ENCODE measurements at regions not wholly inside any gene's neighbourhood (a gene's known extent, or its start where the extent isn't known, plus 50 kb on each side); places are given as distances from the start of the nearest gene placed in this dataset.

DNA sequence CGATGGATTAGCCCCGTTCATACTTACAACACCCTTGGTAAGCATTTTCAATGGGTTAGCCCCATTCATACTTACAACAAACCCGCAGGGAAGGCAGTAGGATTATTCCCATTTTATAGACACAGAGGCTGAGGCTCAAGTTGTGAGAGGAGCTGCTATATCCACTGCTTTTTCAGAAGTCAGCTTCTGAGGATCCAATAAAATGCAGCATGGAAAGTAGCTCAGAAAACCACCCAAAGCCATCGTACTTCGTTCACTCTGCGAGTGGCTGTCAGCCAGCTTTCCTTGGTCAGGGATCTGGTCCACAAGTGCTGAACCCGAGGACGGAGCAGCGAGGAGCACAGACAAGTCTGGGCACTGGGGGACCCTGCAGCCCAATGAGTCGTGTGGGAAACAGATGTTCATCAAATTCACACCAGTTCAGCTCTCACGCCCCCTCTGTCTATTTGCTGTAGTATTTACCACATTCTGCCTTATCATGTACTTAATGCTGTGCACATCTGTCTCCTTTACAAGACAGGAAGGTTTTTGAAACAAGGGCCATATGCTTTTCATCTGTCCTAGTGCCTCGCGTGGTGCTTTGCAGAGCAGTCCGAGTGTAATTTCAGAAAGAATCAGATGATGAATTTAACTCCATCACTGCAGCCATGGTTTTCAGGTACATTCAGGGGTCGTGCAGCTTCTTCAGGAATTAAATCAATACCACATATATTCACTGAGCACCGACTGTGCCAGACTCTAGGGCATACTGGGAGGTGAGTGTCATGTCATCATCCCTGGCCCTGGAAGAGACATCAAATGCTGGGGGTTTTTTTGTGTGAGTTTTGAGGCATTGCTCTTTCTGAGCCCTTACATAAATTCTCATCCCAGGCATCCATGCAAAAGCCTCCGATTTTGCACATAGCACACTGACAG lies 256.9 kb downstream of the CDH26 start:
- H3K27me3 ChIP-seq (ENCODE audit: control insufficient read depth in 5 of 5, insufficient read depth in 4 of 5, low read length in 5 of 5) = peaks cover 0 to 15% (median 10%) of the 10 kb centered on the region in 5 donors
- H3K27ac ChIP-seq (ENCODE audit: low read depth, low read length) = no peak overlapping the region
- H3K9me3 ChIP-seq (ENCODE audit: control insufficient read depth in 5 of 5, low read length in 5 of 5) = no peaks in the 10 kb centered on the region
- H3K36me3 ChIP-seq (ENCODE audit: control insufficient read depth in 5 of 5, insufficient read depth in 5 of 5, low read length in 5 of 5) = no peaks in the 10 kb centered on the region
- H3K4me1 ChIP-seq (ENCODE audit: control insufficient read depth in 5 of 5, insufficient read depth in 5 of 5, low read length in 5 of 5) = peaks cover 0 to 2% (median 0%) of the 10 kb centered on the region in 5 donors
- H3K9ac ChIP-seq (ENCODE audit: low read length in 5 of 5) = no peak overlapping the region
- no peak overlapping the region for H3K4me3 ChIP-seq (ENCODE audit: low read depth in 1 of 5, low read length in 5 of 5)

DNA sequence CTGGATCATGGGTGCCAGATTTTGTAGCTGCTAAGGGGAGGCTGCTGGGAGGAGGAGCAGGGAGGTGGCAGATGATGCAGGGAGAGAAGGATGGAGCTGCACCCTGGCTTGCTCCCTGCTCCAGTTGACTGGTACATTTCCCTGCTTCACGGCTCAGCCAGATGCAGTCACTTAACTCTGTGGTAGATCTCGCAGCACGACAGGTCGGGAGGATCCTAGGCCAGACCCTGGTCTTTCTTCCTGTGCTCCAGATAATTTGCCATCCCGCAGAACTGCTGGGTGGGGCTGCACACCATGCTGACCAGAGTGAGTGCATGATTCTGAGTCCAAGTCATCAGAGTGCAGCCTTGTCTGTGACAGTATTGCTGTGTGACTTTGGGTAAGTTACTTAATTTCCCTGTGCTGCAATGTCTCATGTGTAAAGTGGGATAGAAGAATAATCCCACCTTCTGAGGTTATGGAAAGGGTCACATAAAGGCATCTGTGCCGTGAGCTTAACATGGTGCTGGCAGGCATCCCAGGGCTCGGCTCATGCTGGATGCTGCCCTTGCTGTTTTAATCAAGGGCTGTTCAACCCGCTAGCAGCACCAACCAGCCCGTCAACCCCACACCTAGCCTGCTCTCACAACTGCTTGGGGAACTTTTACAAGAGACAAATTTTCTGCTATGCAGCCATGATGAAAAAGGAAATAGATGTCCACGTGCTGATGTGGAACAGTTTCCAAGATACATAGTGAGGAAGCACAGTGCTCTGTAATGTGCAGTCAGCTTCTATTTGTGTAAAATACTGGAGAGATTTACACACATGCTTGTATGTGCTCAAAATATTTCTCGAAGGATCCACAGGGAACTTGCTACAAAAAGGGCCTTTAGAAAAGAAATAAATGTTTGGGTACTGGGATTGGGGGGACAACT lies 257.9 kb downstream of the CDH26 start:
- Histone ChIP-seq H3K4me3 (ENCODE audit: low read depth in 1 of 5, low read length in 5 of 5) (no peak overlapping the region), H3K9ac (ENCODE audit: low read length in 5 of 5) (no peak overlapping the region)

DNA sequence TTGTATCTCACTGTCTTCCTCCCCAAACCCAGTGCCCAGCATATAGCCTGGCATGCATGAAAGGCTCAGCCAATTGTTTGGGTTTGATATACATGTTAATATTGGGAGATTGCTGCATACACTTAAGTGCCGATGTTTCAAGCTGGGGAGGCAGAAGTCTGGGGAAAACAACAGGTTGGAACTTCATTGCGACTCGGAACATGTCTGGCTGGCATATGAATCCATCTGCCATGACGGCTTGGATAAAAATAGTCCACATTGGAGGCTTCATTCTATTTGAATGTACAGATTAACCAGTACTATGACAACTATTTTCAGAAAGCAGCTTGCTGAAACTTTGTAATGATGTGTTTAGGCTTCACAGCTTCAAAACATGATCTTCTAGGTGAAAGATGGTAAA lies 261.0 kb downstream of the CDH26 start:
- Histone ChIP-seq H3K4me1 (ENCODE audit: control insufficient read depth in 5 of 5, insufficient read depth in 5 of 5, low read length in 5 of 5) (peaks cover 0 to 2% (median 0%) of the 10 kb centered on the region in 5 donors), H3K9me3 (ENCODE audit: control insufficient read depth in 5 of 5, low read length in 5 of 5) (no peaks in the 10 kb centered on the region), H3K27ac (ENCODE audit: low read depth, low read length) (no peak overlapping the region), H3K4me3 (ENCODE audit: low read depth in 1 of 5, low read length in 5 of 5) (no peak overlapping the region), H3K9ac (ENCODE audit: low read length in 5 of 5) (no peak overlapping the region), H3K36me3 (ENCODE audit: control insufficient read depth in 5 of 5, insufficient read depth in 5 of 5, low read length in 5 of 5) (no peaks in the 10 kb centered on the region), H3K27me3 (ENCODE audit: control insufficient read depth in 5 of 5, insufficient read depth in 4 of 5, low read length in 5 of 5) (peaks cover 0 to 14% (median 7%) of the 10 kb centered on the region in 5 donors)

More for the DNA sequence above, 257.9 kb downstream of the CDH26 start:
- no peaks in the 10 kb centered on the region for H3K36me3 ChIP-seq (ENCODE audit: control insufficient read depth in 5 of 5, insufficient read depth in 5 of 5, low read length in 5 of 5)
- peaks cover 0 to 2% (median 0%) of the 10 kb centered on the region in 5 donors for H3K4me1 ChIP-seq (ENCODE audit: control insufficient read depth in 5 of 5, insufficient read depth in 5 of 5, low read length in 5 of 5)
- no peaks in the 10 kb centered on the region for H3K9me3 ChIP-seq (ENCODE audit: control insufficient read depth in 5 of 5, low read length in 5 of 5)
- H3K27ac ChIP-seq (ENCODE audit: low read depth, low read length) = no peak overlapping the region
- peaks cover 0 to 18% (median 11%) of the 10 kb centered on the region in 5 donors for H3K27me3 ChIP-seq (ENCODE audit: control insufficient read depth in 5 of 5, insufficient read depth in 4 of 5, low read length in 5 of 5)

DNA sequence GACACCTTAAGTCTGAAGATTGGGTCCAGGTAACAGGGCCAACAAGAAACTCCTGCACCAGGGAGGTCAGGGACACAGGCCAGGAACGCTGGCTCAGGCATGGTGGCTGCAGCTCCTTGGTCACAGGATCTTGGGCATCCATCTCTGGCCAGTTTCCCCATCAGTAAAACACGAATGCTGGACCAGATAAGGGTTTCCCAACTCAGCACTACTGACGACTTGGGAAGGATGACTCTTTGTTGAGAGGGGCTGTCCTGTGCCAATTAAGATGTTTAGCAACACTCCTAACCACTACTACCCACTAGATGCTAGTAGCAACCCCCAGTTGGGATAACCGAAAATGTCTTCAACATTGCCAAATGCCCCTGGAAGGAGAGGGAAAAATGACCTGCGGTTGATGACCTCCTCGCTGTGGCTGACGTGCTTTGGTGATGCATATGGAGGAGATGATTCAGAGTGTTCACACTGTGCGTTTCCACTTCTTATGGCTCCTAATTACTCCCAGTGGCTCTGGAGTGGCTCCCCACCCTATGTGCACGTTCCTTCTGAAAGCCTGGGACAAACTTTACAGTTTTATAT lies 261.9 kb downstream of the CDH26 start:
- Histone ChIP-seq H3K27ac (ENCODE audit: low read depth, low read length) (no peak overlapping the region), H3K4me3 (ENCODE audit: low read depth in 1 of 5, low read length in 5 of 5) (no peak overlapping the region), H3K27me3 (ENCODE audit: control insufficient read depth in 5 of 5, insufficient read depth in 4 of 5, low read length in 5 of 5) (peaks cover 0 to 11% (median 7%) of the 10 kb centered on the region in 5 donors), H3K9me3 (ENCODE audit: control insufficient read depth in 5 of 5, low read length in 5 of 5) (no peaks in the 10 kb centered on the region), H3K4me1 (ENCODE audit: control insufficient read depth in 5 of 5, insufficient read depth in 5 of 5, low read length in 5 of 5) (peaks cover 0 to 2% (median 0%) of the 10 kb centered on the region in 5 donors), H3K9ac (ENCODE audit: low read length in 5 of 5) (no peak overlapping the region), H3K36me3 (ENCODE audit: control insufficient read depth in 5 of 5, insufficient read depth in 5 of 5, low read length in 5 of 5) (no peaks in the 10 kb centered on the region)

DNA sequence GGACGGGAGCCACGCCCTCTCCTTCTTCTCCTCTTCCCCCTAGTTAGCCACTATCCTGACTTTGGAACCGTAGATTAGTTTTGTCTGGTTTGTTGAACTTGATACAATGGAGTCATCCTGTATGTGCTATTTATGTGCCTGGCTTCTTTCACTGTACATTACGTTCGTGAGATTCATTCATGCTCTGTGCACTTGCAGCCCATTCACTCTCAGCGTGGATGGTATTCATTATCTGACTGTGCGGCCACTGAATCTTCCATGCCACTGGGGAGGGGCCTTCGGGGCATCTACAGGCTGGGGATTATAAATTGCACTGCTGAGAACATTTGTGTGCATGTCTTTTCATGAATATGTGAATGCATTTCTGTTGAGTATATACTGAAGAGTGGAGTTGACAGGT lies 262.5 kb downstream of the CDH26 start:
- H3K27ac ChIP-seq (ENCODE audit: low read depth, low read length) = no peak overlapping the region
- peaks cover 0 to 7% (median 6%) of the 10 kb centered on the region in 5 donors for H3K27me3 ChIP-seq (ENCODE audit: control insufficient read depth in 5 of 5, insufficient read depth in 4 of 5, low read length in 5 of 5)
- no peaks in the 10 kb centered on the region for H3K36me3 ChIP-seq (ENCODE audit: control insufficient read depth in 5 of 5, insufficient read depth in 5 of 5, low read length in 5 of 5)
- no peak overlapping the region for H3K9ac ChIP-seq (ENCODE audit: low read length in 5 of 5)
- no peak overlapping the region for H3K4me3 ChIP-seq (ENCODE audit: low read depth in 1 of 5, low read length in 5 of 5)
- H3K9me3 ChIP-seq (ENCODE audit: control insufficient read depth in 5 of 5, low read length in 5 of 5) = no peaks in the 10 kb centered on the region
- no peaks in the 10 kb centered on the region for H3K4me1 ChIP-seq (ENCODE audit: control insufficient read depth in 5 of 5, insufficient read depth in 5 of 5, low read length in 5 of 5)

DNA sequence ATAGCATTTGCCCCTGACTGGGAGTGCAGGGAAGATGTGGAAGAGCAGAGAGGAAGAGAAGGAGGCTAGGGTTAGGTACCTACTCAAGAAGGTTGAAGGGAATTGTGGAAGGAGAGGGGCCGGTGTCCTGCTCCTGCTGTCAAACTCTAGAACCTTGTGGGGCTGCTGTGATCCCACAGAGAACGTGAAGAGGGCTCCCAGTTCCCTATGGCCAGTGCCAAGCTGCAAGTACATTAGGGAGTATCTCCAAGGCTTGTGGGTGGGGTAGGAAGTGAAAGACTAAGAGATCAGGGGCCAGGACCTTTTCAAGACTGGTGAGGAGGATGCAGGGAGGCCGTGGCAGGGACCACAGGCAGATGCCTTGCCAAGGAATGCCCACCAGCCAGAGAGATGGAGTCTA lies 263.4 kb downstream of the CDH26 start:
- no peaks in the 10 kb centered on the region for H3K36me3 ChIP-seq (ENCODE audit: control insufficient read depth in 5 of 5, insufficient read depth in 5 of 5, low read length in 5 of 5)
- no peak overlapping the region for H3K9ac ChIP-seq (ENCODE audit: low read length in 5 of 5)
- peaks cover 0 to 7% (median 0%) of the 10 kb centered on the region in 5 donors for H3K27me3 ChIP-seq (ENCODE audit: control insufficient read depth in 5 of 5, insufficient read depth in 4 of 5, low read length in 5 of 5)
- no peak overlapping the region for H3K27ac ChIP-seq (ENCODE audit: low read depth, low read length)
- no peak overlapping the region for H3K4me3 ChIP-seq (ENCODE audit: low read depth in 1 of 5, low read length in 5 of 5)
- H3K9me3 ChIP-seq (ENCODE audit: control insufficient read depth in 5 of 5, low read length in 5 of 5) = no peaks in the 10 kb centered on the region
- H3K4me1 ChIP-seq (ENCODE audit: control insufficient read depth in 5 of 5, insufficient read depth in 5 of 5, low read length in 5 of 5) = no peaks in the 10 kb centered on the region

DNA sequence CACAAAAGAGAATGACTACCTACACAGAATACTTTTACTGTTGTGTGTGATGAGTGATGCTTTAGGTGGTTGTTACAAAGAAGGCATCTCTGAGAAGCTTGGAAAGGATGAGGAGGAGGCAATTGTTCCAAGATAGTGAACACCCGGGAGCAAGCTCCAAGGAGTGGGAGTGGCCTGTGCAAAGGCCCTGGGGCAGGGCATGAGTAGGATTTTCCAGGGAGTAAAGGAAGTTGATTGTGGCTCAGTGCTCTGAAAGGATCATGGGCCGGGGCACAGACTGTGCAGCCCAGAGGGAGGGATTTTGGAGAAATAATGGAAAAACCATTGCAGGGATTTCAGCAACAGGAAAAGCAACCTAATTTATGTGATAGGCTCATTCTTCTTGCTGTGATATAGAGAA lies 264.3 kb downstream of the CDH26 start:
- Histone ChIP-seq H3K36me3 (ENCODE audit: control insufficient read depth in 5 of 5, insufficient read depth in 5 of 5, low read length in 5 of 5) (no peaks in the 10 kb centered on the region), H3K4me1 (ENCODE audit: control insufficient read depth in 5 of 5, insufficient read depth in 5 of 5, low read length in 5 of 5) (no peaks in the 10 kb centered on the region), H3K4me3 (ENCODE audit: low read depth in 1 of 5, low read length in 5 of 5) (no peak overlapping the region), H3K9ac (ENCODE audit: low read length in 5 of 5) (no peak overlapping the region), H3K9me3 (ENCODE audit: control insufficient read depth in 5 of 5, low read length in 5 of 5) (no peaks in the 10 kb centered on the region), H3K27ac (ENCODE audit: low read depth, low read length) (no peak overlapping the region), H3K27me3 (ENCODE audit: control insufficient read depth in 5 of 5, insufficient read depth in 4 of 5, low read length in 5 of 5) (peaks cover 0 to 5% (median 0%) of the 10 kb centered on the region in 5 donors)

DNA sequence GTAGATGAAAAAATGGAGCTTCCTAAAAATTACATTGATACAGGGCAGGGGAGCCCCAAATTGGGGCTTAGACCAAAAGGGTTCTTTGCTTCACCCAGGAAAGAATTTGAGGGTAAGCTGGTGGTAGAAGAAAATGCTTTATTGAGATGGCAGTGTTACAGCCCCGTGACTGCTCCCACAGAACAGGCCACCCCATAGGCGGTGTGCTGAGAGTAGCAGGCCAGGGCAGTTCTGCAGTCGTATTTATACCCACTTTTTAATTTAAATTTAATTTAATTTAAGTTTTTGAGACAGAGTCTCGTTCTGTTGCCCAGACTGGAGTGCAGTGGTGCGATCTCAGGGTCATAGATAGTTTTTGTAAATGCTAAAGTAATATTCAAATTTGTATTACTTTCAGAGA lies 265.0 kb downstream of the CDH26 start:
- Histone ChIP-seq H3K9me3 (ENCODE audit: control insufficient read depth in 5 of 5, low read length in 5 of 5) (no peaks in the 10 kb centered on the region), H3K4me1 (ENCODE audit: control insufficient read depth in 5 of 5, insufficient read depth in 5 of 5, low read length in 5 of 5) (no peaks in the 10 kb centered on the region), H3K27me3 (ENCODE audit: control insufficient read depth in 5 of 5, insufficient read depth in 4 of 5, low read length in 5 of 5) (peaks cover 0 to 5% (median 0%) of the 10 kb centered on the region in 5 donors), H3K9ac (ENCODE audit: low read length in 5 of 5) (no peak overlapping the region), H3K4me3 (ENCODE audit: low read depth in 1 of 5, low read length in 5 of 5) (no peak overlapping the region), H3K27ac (ENCODE audit: low read depth, low read length) (no peak overlapping the region), H3K36me3 (ENCODE audit: control insufficient read depth in 5 of 5, insufficient read depth in 5 of 5, low read length in 5 of 5) (no peaks in the 10 kb centered on the region)

DNA sequence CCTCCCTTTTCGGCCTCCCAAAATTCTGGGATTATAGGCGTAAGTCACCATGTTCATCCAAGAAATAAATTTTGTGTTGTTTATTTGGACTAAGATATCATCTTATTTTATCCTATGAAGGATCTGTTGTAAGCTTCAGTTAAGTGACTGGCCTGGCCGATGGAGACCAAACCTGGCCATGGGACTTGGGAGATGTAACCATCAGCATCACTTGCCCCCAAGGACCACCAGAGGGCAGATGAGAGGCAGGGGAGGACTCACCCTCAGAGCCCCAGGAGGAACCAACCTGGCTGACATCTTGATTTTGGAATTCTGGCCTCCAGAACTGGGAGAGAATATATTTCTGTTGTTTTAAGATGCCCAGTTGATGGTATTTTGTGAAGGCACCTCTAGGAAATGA lies 266.7 kb downstream of the CDH26 start:
- Histone ChIP-seq H3K36me3 (ENCODE audit: control insufficient read depth in 5 of 5, insufficient read depth in 5 of 5, low read length in 5 of 5) (no peaks in the 10 kb centered on the region), H3K27me3 (ENCODE audit: control insufficient read depth in 5 of 5, insufficient read depth in 4 of 5, low read length in 5 of 5) (peaks cover 0 to 4% (median 0%) of the 10 kb centered on the region in 5 donors), H3K4me3 (ENCODE audit: low read depth in 1 of 5, low read length in 5 of 5) (no peak overlapping the region), H3K9me3 (ENCODE audit: control insufficient read depth in 5 of 5, low read length in 5 of 5) (no peaks in the 10 kb centered on the region), H3K9ac (ENCODE audit: low read length in 5 of 5) (no peak overlapping the region), H3K4me1 (ENCODE audit: control insufficient read depth in 5 of 5, insufficient read depth in 5 of 5, low read length in 5 of 5) (no peaks in the 10 kb centered on the region), H3K27ac (ENCODE audit: low read depth, low read length) (no peak overlapping the region)
